ENCODE measurements at regions not wholly inside any gene's neighbourhood (a gene's known extent, or its start where the extent isn't known, plus 50 kb on each side); places are given as distances from the start of the nearest gene placed in this dataset.

DNA sequence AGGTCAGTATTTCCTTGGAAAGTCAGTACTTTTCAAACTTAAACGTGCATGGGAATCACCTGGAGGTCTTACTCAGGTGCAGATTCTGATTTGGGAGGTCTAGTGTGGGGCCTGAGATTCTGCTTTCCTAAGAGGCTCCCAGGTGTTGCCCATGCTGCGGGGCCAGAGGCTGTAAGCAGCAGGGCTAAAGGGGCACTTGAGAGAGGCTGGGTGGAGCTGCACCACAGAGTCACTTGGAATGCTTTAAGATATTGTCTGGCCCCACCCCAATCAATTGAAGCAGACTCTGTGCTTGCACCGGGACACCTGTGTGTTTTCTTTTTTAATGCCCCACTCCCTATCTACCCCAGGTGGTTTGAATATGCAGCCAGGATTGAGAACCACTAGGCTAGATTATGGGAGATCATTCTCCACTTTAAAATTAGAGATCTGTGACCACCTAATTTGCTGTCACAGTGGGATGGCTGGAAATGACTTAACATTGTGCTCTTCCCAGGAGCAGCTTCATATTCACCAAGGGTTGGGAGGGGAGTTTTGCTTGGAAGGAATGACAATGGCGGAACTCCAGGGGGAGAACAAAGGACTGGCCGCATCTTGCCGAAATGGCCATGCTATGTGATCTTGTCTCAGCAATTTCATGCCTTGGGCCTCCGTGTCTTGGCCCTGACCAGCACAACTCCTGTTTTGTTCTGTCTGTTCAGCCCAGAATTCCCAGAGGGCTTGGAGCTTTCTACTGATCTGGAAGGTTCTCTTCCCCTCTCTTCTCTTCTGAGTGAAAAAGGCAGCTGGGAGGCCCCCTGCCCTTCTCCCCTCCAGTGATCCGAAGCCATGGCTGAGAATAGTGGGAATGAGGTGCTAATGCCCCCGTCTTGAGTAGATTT, 80.2 kb downstream of the FAM241B start:
- Histone ChIP-seq H3K4me2 (ENCODE audit: low read depth, low read length) (no peak overlapping the region), H3K36me3 (replicated peaks in 1 of 2; ENCODE audit: control insufficient read depth in 1 of 2, insufficient read depth in 2 of 2, low read length in 2 of 2) (no peaks in the 10 kb centered on the region), H2AFZ (ENCODE audit: low read length) (no peak overlapping the region), H3K27me3 (ENCODE audit: control insufficient read depth in 1 of 2, insufficient read depth in 2 of 2, low read length in 2 of 2) (peaks cover 5 to 35% of the 10 kb centered on the region in 2 experiments; a peak in 3 of 5 replicates), H3K79me2 (ENCODE audit: insufficient read depth, low read length) (no peaks in the 10 kb centered on the region), H3K27ac (ENCODE audit: extremely low read length, insufficient read depth, low read length) (no peak overlapping the region), H3K9ac (ENCODE audit: insufficient read depth, low read depth, low read length) (no peak overlapping the region), H4K20me1 (ENCODE audit: insufficient read depth, low read length) (no peaks in the 10 kb centered on the region), H3K9me3 (ENCODE audit: low read length) (no peaks in the 10 kb centered on the region), H3K4me3 (replicated peaks in 1 of 3; ENCODE audit: insufficient read depth in 1 of 3, low read depth in 2 of 3, low read length in 3 of 3) (no peak overlapping the region), H3K4me1 (ENCODE audit: insufficient read depth, low read length) (no peaks in the 10 kb centered on the region)
- 8% methylated on average over 8 of the region's 9 CpGs for WGBS (ENCODE audit: low lambda C conversion rate)
- in situ Hi-C loops (cut with HindIII; ENCODE audit: extremely low pct_ligation_motif_present, low pct_unique_long_range_greater_than_20kb), result loop anchor here (10.0 kb wide), 1 partner anchor 195 kb away; no protein-coding TSS in a partner anchor
- DNase-seq (ENCODE audit: low spot score) (no peak), FAIRE-seq (no peak), ATAC-seq (no peak)
- ChIA-PET POLR2A (no interaction called here), CTCF (ENCODE audit: low intra/inter-chr PET ratio, low total read pairs) (no interaction called here)
- no peak for TF ChIP-seq TP53 (CRISPR knock-in tag; conservative IDR thresholded peaks at IDR 0.05)
- TF ChIP-seq ZNF136 (CRISPR knock-in tag; IDR thresholded peaks at IDR 0.05; ENCODE audit: low read depth), result no peak
- TF ChIP-seq CCDC6 (CRISPR knock-in tag; IDR thresholded peaks at IDR 0.05), result no peak
- TF ChIP-seq, protein P1, sequence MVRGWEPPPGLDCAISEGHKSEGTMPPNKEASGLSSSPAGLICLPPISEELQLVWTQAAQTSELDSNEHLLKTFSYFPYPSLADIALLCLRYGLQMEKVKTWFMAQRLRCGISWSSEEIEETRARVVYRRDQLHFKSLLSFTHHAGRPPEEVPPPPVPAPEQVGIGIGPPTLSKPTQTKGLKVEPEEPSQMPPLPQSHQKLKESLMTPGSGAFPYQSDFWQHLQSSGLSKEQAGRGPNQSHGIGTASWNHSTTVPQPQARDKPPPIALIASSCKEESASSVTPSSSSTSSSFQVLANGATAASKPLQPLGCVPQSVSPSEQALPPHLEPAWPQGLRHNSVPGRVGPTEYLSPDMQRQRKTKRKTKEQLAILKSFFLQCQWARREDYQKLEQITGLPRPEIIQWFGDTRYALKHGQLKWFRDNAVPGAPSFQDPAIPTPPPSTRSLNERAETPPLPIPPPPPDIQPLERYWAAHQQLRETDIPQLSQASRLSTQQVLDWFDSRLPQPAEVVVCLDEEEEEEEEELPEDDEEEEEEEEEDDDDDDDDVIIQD (CRISPR knock-in tag; IDR thresholded peaks at IDR 0.05; ENCODE audit: low read depth), result no peak
- no peak for TF ChIP-seq FLYWCH1 (CRISPR knock-in tag; IDR thresholded peaks at IDR 0.05)
- TF ChIP-seq, protein P2, sequence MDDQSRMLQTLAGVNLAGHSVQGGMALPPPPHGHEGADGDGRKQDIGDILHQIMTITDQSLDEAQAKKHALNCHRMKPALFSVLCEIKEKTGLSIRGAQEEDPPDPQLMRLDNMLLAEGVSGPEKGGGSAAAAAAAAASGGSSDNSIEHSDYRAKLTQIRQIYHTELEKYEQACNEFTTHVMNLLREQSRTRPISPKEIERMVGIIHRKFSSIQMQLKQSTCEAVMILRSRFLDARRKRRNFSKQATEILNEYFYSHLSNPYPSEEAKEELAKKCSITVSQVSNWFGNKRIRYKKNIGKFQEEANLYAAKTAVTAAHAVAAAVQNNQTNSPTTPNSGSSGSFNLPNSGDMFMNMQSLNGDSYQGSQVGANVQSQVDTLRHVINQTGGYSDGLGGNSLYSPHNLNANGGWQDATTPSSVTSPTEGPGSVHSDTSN (CRISPR knock-in tag; IDR thresholded peaks at IDR 0.05; ENCODE audit: borderline replicate concordance), result no peak
- no peak for TF ChIP-seq MXD4 (CRISPR knock-in tag; IDR thresholded peaks at IDR 0.05)
- no peak for TF ChIP-seq ZFP90 (CRISPR knock-in tag; IDR thresholded peaks at IDR 0.05; ENCODE audit: borderline replicate concordance)
- TF ChIP-seq, protein P3, sequence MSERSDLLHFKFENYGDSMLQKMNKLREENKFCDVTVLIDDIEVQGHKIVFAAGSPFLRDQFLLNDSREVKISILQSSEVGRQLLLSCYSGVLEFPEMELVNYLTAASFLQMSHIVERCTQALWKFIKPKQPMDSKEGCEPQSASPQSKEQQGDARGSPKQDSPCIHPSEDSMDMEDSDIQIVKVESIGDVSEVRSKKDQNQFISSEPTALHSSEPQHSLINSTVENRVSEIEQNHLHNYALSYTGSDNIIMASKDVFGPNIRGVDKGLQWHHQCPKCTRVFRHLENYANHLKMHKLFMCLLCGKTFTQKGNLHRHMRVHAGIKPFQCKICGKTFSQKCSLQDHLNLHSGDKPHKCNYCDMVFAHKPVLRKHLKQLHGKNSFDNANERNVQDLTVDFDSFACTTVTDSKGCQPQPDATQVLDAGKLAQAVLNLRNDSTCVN (CRISPR knock-in tag; IDR thresholded peaks at IDR 0.05; ENCODE audit: borderline replicate concordance), result no peak
- no peak for TF ChIP-seq NFYB (CRISPR knock-in tag; IDR thresholded peaks at IDR 0.05)
- intact Hi-C loops (cut with micrococcal nuclease; ENCODE audit: unreplicated experiment), result no loop called here
- no TSS peak for BruUV-seq (replicated peaks)
